Panc1 (cell line): ENCODE measurements at regions not wholly inside any gene's neighbourhood (a gene's known extent, or its start where the extent isn't known, plus 50 kb on each side); places are given as distances from the start of the nearest gene placed in this dataset.

Experiments used
- ATAC-seq: fragments of 200-7000 bp; cut with Tn5 transposase; 2 replicates; pipeline ENCODE4 v1.9.1; 2020; ENCODE audit warnings: mild to moderate bottlenecking, moderate library complexity
- BruUV-seq: library from RNA; stranded (reverse); fragments of 400-500 nt; replicated peaks from 2 replicates; lab custom pipeline; 2021; lab: Mats Ljungman, UMichigan
- CTCF ChIA-PET: fragments of 300-600 bp; sonication (Branson Sonifier 250); formaldehyde crosslinking; loops from one replicate; lab custom pipeline; 2022; ENCODE audit warnings: antibody characterized with exemption; lab: Charles Lee
- POLR2A ChIA-PET: fragments of 300-600 bp; sonication (Branson Sonifier 250); formaldehyde crosslinking; loops from one replicate; lab custom pipeline; 2022; ENCODE audit warnings: antibody characterized with exemption; lab: Charles Lee
- DNase-seq: peaks from one replicate; pipeline ENCODE4 v3.0.0-alpha.2; 2010; ENCODE audit warnings: low read depth, low spot score
- H3K27ac ChIP-seq: 2 replicates; pipeline ENCODE4 v1.5.1; 2011; ENCODE audit warnings: mild to moderate bottlenecking, low read length, inconsistent platforms
- H3K27me3 ChIP-seq: fragments of 200-500 bp; sonication (Bioruptor generic); 2 replicates; pipeline ENCODE4 v1.6.0; 2014; ENCODE audit warnings: low read length, inconsistent platforms; ENCODE audit not compliant: control insufficient read depth, insufficient read depth
- H3K36me3 ChIP-seq: fragments of 200-500 bp; sonication (Bioruptor generic); 2 replicates; pipeline ENCODE4 v1.5.1; 2014; ENCODE audit warnings: inconsistent platforms, mild to moderate bottlenecking, low read length, moderate library complexity; ENCODE audit not compliant: control insufficient read depth, insufficient read depth
- H3K4me1 ChIP-seq: 2 replicates; pipeline ENCODE4 v1.5.1; 2011; ENCODE audit warnings: inconsistent platforms, mild to moderate bottlenecking, low read length, moderate library complexity; ENCODE audit not compliant: control insufficient read depth, insufficient read depth
- H3K4me3 ChIP-seq, 2 experiments: 2 replicates each; pipeline ENCODE4 v1.5.1; 2011 to 2012; ENCODE audit warnings: low read depth in 2 of 2, low read length in 2 of 2, mild to moderate bottlenecking in 2 of 2, inconsistent platforms in 1 of 2, moderate library complexity in 1 of 2
- H3K9me3 ChIP-seq: fragments of 200-500 bp; sonication (Bioruptor generic); 2 replicates; pipeline ENCODE4 v1.5.1; 2014; ENCODE audit warnings: low read depth, mild to moderate bottlenecking, inconsistent platforms, low read length, moderate library complexity; ENCODE audit not compliant: control insufficient read depth, insufficient read depth
- CTCF ChIP-seq: fragments of 450-650 bp; IDR thresholded peaks from 2 replicates; pipeline ENCODE4 v1.5.1; 2017; ENCODE audit warnings: mild to moderate bottlenecking
- POLR2AphosphoS5 ChIP-seq: IDR thresholded peaks from 2 replicates; pipeline ENCODE4 v1.6.1; 2012; ENCODE audit warnings: mild to moderate bottlenecking, low read depth, low read length, moderate library complexity
- SIN3A ChIP-seq: IDR thresholded peaks from 2 replicates; pipeline ENCODE4 v1.6.1; 2012; ENCODE audit warnings: low read depth, mild to moderate bottlenecking, low read length, moderate library complexity, borderline replicate concordance; ENCODE audit not compliant: insufficient read depth
- TCF7L2 ChIP-seq: IDR thresholded peaks from 2 replicates; pipeline ENCODE4 v1.6.1; 2011; ENCODE audit warnings: mild to moderate bottlenecking, low read depth, low read length, inconsistent platforms
- in situ Hi-C: cut with HindIII; loops from 2 replicates; pipeline ENCODE4 v1.10.0; 2016; ENCODE audit warnings: low sequenced_read_pairs, low pct_unique_long_range_greater_than_20kb
- intact Hi-C: fragments of 100-400 bp; cut with micrococcal nuclease; formaldehyde crosslinking; loops from one replicate; pipeline ENCODE4 v1.10.0; 2022; ENCODE audit not compliant: unreplicated experiment
- TF ChIP-seq, protein P1 (sequence below), 2 experiments: IDR thresholded peaks; 2 replicates each; pipeline ENCODE4 v1.6.1; 2011 to 2012; ENCODE audit warnings: low read depth in 2 of 2, control low read depth in 1 of 2, low read length in 1 of 2, mild to moderate bottlenecking in 1 of 2, moderate library complexity in 1 of 2; ENCODE audit not compliant: insufficient read depth in 1 of 2

- Histone ChIP-seq H3K27me3 (no peaks in the 10 kb centered on the region), H3K27ac (no peak overlapping the region), H3K4me1 (no peaks in the 10 kb centered on the region), H3K9me3 (no peaks in the 10 kb centered on the region), H3K4me3 (no peak overlapping the region), H3K36me3 (no peaks in the 10 kb centered on the region)
- intact Hi-C loops (no loop called here), in situ Hi-C loops (no loop called here)
- BruUV-seq, result no TSS peak
- DNase-seq (no peak), ATAC-seq (no peak)
- TF ChIP-seq SIN3A, result no peak
- ChIA-PET CTCF (no interaction called here), POLR2A (no interaction called here)
Measured at GRCh38 chr1:60913039-60913438, 169.3 kb upstream of the NFIA start.

DNA sequence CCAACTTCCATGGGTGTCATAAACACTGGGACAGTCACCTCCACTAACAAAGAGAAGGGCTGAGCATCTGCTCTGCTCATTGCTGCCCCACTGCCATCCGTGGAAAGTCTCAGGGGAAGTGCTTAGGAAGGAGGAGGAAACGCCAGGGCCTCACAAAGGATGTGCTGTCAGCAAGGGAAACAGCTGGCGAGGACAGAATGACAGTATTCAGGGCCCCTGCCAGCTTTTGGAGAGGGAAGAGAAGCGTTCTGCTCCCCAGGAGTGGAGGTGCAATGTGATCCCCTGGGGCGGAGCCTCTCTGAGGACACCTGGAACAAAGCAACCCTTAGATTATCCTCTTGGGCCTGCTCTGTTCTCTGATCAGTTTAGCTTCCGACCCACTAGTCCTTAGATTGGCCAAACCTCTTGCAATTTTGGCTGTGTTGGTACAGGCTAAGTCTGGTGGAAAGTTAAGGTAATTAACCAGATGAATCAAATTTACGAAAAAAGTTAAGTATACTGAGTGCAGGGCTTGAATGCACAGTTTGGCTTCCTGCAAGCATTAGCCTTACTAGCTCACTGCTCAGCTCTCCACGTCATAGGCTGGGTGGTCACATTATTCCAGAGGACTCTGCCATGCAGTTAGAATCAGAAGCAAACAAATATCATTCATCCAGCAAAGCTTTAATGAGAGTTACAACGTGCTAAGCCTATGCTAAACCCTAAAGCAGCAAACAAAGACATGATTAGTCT, 170.2 kb upstream of the NFIA start:
- H3K27ac ChIP-seq, result no peak overlapping the region
- ATAC-seq (no peak), DNase-seq (no peak)
- CTCF ChIA-PET, result no interaction called here
- intact Hi-C loops (no loop called here), in situ Hi-C loops (no loop called here)
- H3K4me1 ChIP-seq, result no peaks in the 10 kb centered on the region
- H3K4me3 ChIP-seq, result no peak overlapping the region
- POLR2A ChIA-PET, result no interaction called here
- H3K9me3 ChIP-seq, result no peaks in the 10 kb centered on the region
- no peaks in the 10 kb centered on the region for H3K36me3 ChIP-seq
- BruUV-seq, result no TSS peak
- no peaks in the 10 kb centered on the region for H3K27me3 ChIP-seq
- no peak for TF ChIP-seq TCF7L2
- TF ChIP-seq SIN3A, result no peak
- no peak for TF ChIP-seq CTCF
- TF ChIP-seq, protein P1, sequence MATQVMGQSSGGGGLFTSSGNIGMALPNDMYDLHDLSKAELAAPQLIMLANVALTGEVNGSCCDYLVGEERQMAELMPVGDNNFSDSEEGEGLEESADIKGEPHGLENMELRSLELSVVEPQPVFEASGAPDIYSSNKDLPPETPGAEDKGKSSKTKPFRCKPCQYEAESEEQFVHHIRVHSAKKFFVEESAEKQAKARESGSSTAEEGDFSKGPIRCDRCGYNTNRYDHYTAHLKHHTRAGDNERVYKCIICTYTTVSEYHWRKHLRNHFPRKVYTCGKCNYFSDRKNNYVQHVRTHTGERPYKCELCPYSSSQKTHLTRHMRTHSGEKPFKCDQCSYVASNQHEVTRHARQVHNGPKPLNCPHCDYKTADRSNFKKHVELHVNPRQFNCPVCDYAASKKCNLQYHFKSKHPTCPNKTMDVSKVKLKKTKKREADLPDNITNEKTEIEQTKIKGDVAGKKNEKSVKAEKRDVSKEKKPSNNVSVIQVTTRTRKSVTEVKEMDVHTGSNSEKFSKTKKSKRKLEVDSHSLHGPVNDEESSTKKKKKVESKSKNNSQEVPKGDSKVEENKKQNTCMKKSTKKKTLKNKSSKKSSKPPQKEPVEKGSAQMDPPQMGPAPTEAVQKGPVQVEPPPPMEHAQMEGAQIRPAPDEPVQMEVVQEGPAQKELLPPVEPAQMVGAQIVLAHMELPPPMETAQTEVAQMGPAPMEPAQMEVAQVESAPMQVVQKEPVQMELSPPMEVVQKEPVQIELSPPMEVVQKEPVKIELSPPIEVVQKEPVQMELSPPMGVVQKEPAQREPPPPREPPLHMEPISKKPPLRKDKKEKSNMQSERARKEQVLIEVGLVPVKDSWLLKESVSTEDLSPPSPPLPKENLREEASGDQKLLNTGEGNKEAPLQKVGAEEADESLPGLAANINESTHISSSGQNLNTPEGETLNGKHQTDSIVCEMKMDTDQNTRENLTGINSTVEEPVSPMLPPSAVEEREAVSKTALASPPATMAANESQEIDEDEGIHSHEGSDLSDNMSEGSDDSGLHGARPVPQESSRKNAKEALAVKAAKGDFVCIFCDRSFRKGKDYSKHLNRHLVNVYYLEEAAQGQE (IDR thresholded peaks at IDR 0.05; ENCODE audit: insufficient read depth in 1 of 2, low read depth in 2 of 2, low read length in 1 of 2), result no peak
- TF ChIP-seq POLR2AphosphoS5, result no peak

GRCh38 chr1:60908159-60908558, 174.2 kb upstream of the NFIA start:
- ATAC-seq (no peak), DNase-seq (no peak)
- H3K36me3 ChIP-seq, result no peaks in the 10 kb centered on the region
- intact Hi-C loops (no loop called here), in situ Hi-C loops (no loop called here)
- no peak overlapping the region for H3K27ac ChIP-seq
- H3K4me3 ChIP-seq, result no peak overlapping the region
- BruUV-seq, result no TSS peak
- TF ChIP-seq CTCF, result no peak
- no peak for TF ChIP-seq SIN3A
- TF ChIP-seq, protein P1 (IDR thresholded peaks at IDR 0.05; ENCODE audit: insufficient read depth in 1 of 2, low read depth in 2 of 2, low read length in 1 of 2), result no peak
- TF ChIP-seq TCF7L2, result no peak
- TF ChIP-seq POLR2AphosphoS5, result no peak
- CTCF ChIA-PET, result interaction anchor here (0.6 kb wide), 1 partner anchor 58 kb away, joined by 5 read pairs; no protein-coding TSS in a partner anchor
- H3K4me1 ChIP-seq, result no peaks in the 10 kb centered on the region
- no peaks in the 10 kb centered on the region for H3K9me3 ChIP-seq
- no peaks in the 10 kb centered on the region for H3K27me3 ChIP-seq
- POLR2A ChIA-PET, result no interaction called here
